D721Med (cell line): ENCODE measurements at regions not wholly inside any gene's neighbourhood (a gene's known extent, or its start where the extent isn't known, plus 50 kb on each side); places are given as distances from the start of the nearest gene placed in this dataset.

Experiments
- DNase-seq: peaks from one replicate; pipeline ENCODE4 v3.0.0; 2011; ENCODE audit warnings: low spot score; ENCODE audit not compliant: insufficient read length
- FAIRE-seq: peaks from 2 replicates; lab custom pipeline; 2011; peaks lifted over from hg19 to GRCh38; lab: Jason Lieb, UNC
- TF ChIP-seq, protein P1 (sequence below): IDR thresholded peaks from 2 replicates; pipeline ENCODE4 v1.5.1; 2012; ENCODE audit warnings: mild to moderate bottlenecking, control low read depth; ENCODE audit not compliant: insufficient read depth; ENCODE audit errors: missing control alignments

DNA sequence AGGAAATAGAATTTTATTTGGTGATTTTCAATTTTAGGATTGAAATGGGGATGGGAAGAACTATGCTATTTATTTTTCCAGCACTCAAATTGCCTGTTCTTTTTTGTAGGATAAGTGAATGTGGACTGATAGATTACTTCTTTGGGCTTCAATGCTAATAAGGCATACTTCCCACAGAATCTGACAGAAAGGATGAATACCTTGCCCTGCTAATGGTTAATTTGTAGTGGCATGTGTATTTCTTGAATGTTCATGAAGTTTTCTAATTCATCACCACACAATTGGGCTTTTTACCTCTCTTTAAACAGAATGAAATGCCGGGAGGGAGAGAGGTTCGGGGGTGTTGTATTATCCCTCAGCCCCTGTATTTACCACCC, 369.1 kb upstream of the ADGRL2 start:
- FAIRE-seq (no peak), DNase-seq (no peak)
- TF ChIP-seq, protein P1, sequence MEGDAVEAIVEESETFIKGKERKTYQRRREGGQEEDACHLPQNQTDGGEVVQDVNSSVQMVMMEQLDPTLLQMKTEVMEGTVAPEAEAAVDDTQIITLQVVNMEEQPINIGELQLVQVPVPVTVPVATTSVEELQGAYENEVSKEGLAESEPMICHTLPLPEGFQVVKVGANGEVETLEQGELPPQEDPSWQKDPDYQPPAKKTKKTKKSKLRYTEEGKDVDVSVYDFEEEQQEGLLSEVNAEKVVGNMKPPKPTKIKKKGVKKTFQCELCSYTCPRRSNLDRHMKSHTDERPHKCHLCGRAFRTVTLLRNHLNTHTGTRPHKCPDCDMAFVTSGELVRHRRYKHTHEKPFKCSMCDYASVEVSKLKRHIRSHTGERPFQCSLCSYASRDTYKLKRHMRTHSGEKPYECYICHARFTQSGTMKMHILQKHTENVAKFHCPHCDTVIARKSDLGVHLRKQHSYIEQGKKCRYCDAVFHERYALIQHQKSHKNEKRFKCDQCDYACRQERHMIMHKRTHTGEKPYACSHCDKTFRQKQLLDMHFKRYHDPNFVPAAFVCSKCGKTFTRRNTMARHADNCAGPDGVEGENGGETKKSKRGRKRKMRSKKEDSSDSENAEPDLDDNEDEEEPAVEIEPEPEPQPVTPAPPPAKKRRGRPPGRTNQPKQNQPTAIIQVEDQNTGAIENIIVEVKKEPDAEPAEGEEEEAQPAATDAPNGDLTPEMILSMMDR = no peak

- DNase-seq (no peak), FAIRE-seq (no peak)
- TF ChIP-seq, protein P1 = no peak
These were observed 369.6 kb upstream of the ADGRL2 start for GRCh38 chr1:81430955-81431623.

GRCh38 chr1:81430236-81430938, 370.3 kb upstream of the ADGRL2 start:
- FAIRE-seq = no peak

DNA sequence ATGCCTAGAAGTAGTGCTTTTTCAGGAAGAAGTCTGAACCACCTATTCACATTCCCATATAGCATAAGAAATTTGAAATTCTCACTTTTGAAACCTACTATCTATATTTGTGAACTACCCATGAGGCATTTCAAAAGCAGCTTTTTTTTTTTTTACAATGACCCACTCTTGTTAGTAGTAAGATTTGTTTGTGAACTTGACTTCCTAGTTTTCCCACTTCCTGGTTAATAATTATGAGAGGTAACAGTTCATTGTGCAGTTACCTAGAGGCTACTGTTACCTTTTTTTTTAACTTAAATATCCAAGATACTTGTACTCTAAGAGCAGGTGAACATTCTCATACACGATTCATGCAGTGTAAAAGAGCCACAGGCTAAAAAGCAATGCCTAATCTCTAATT, 371.7 kb upstream of the ADGRL2 start:
- DNase-seq (no peak), FAIRE-seq (no peak)
- TF ChIP-seq, protein P1 = no peak

More at GRCh38 chr1:81430236-81430938, 370.3 kb upstream of the ADGRL2 start:
- TF ChIP-seq, protein P1 = no peak
- DNase-seq = no peak

DNA sequence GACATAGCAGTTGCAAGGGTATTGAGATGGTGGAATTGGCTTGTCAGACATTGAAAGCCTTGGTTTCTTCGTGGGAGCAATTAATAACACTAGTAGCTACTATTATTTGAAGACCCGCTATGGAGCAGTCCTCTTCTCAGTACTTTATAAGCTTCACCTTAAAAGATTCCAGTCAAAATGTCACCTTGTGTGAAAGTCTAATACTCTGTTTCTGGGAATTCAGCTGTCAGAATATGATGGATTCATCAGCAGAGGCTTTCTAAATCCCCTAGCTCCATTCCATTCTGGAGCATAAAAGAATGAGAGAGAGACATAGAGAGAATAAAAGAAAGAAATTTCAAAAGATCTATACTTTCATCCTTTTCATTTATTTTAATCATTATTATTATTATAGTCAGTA, 375.9 kb upstream of the ADGRL2 start:
- FAIRE-seq (no peak), DNase-seq (no peak)
- TF ChIP-seq, protein P1 = no peak

DNA sequence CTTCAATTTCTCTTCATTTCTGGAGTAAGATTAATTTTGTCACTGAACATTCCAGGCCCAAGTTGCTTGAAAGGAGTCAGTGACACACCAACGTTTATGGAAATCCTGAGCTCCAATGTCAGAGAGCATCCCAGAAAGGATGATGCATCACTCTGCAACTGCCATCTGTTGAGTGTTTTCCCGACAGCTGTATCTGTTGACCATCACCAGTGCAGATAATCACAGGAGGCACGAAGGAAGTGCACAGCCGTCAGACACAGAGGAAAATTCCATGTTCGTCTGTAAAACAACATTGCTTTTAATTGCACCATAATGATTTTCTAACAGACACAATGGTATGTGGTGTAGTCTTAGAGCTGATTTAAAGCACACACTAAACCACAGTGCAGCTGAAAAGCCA, 376.7 kb upstream of the ADGRL2 start:
- TF ChIP-seq, protein P1 = no peak
- FAIRE-seq = no peak
- DNase-seq = no peak

GRCh38 chr1:81420760-81421159, 380.0 kb upstream of the ADGRL2 start:
- no peak for DNase-seq
- TF ChIP-seq, protein P1 = no peak
- no peak for FAIRE-seq
